Osteoblast (primary cell): ENCODE measurements at regions not wholly inside any gene's neighbourhood (a gene's known extent, or its start where the extent isn't known, plus 50 kb on each side); places are given as distances from the start of the nearest gene placed in this dataset.

ENCODE experiments used
- DNase-seq: peaks from one replicate; pipeline ENCODE4 v3.0.0; 2011; ENCODE audit warnings: low spot score, mixed read lengths; ENCODE audit not compliant: insufficient read length; ENCODE audit errors: missing footprints
- H2AFZ ChIP-seq: 2 replicates; pipeline ENCODE4 v1.6.0; 2011; ENCODE audit warnings: mild to moderate bottlenecking, low read length
- H3K27ac ChIP-seq: 2 replicates; pipeline ENCODE4 v1.5.1; 2011; ENCODE audit warnings: mild to moderate bottlenecking, low read depth, low read length, moderate library complexity
- H3K27me3 ChIP-seq: 2 replicates; pipeline ENCODE4 v1.6.0; 2012; ENCODE audit warnings: mild to moderate bottlenecking, control low read depth, inconsistent platforms, low read length, moderate library complexity; ENCODE audit not compliant: insufficient read depth
- H3K36me3 ChIP-seq: 2 replicates; pipeline ENCODE4 v1.5.1; 2011; ENCODE audit warnings: mild to moderate bottlenecking, low read length, control low read depth, moderate library complexity; ENCODE audit not compliant: insufficient read depth
- H3K4me1 ChIP-seq: 2 replicates; pipeline ENCODE4 v1.5.1; 2011; ENCODE audit warnings: mild to moderate bottlenecking, low read length, control low read depth, moderate library complexity; ENCODE audit not compliant: insufficient read depth
- H3K4me2 ChIP-seq: 2 replicates; pipeline ENCODE4 v1.6.0; 2011; ENCODE audit warnings: mild to moderate bottlenecking, low read length; ENCODE audit not compliant: insufficient read depth
- H3K4me3 ChIP-seq: fragments of 200-600 bp; sonication (generic); 3 replicates; pipeline ENCODE4 v1.5.1; 2012; ENCODE audit warnings: mild to moderate bottlenecking, low read length, inconsistent platforms; ENCODE audit not compliant: insufficient read depth
- H3K79me2 ChIP-seq: 2 replicates; pipeline ENCODE4 v1.6.0; 2012; ENCODE audit warnings: mild to moderate bottlenecking, low read length, control low read depth, inconsistent platforms; ENCODE audit not compliant: insufficient read depth
- H3K9me3 ChIP-seq: 2 replicates; pipeline ENCODE4 v1.5.1; 2011; ENCODE audit warnings: low read depth, low read length, control low read depth
- H4K20me1 ChIP-seq: 2 replicates; pipeline ENCODE4 v1.6.0; 2012; ENCODE audit warnings: mild to moderate bottlenecking, low read length, control low read depth; ENCODE audit not compliant: insufficient read depth
- TF ChIP-seq, protein P1 (sequence below): IDR thresholded peaks from 2 replicates; pipeline ENCODE4 v1.5.1; 2011; ENCODE audit warnings: mild to moderate bottlenecking, low read depth, low read length, moderate library complexity; ENCODE audit errors: extremely low read depth

- Histone ChIP-seq H4K20me1 (no peaks in the 10 kb centered on the region), H3K9me3 (no peaks in the 10 kb centered on the region), H3K4me3 (no peak overlapping the region), H2AFZ (no peak overlapping the region), H3K27ac (no peak overlapping the region), H3K4me1 (no peaks in the 10 kb centered on the region), H3K79me2 (no peaks in the 10 kb centered on the region), H3K27me3 (no peaks in the 10 kb centered on the region), H3K4me2 (no peak overlapping the region), H3K36me3 (no peaks in the 10 kb centered on the region)
- TF ChIP-seq, protein P1, sequence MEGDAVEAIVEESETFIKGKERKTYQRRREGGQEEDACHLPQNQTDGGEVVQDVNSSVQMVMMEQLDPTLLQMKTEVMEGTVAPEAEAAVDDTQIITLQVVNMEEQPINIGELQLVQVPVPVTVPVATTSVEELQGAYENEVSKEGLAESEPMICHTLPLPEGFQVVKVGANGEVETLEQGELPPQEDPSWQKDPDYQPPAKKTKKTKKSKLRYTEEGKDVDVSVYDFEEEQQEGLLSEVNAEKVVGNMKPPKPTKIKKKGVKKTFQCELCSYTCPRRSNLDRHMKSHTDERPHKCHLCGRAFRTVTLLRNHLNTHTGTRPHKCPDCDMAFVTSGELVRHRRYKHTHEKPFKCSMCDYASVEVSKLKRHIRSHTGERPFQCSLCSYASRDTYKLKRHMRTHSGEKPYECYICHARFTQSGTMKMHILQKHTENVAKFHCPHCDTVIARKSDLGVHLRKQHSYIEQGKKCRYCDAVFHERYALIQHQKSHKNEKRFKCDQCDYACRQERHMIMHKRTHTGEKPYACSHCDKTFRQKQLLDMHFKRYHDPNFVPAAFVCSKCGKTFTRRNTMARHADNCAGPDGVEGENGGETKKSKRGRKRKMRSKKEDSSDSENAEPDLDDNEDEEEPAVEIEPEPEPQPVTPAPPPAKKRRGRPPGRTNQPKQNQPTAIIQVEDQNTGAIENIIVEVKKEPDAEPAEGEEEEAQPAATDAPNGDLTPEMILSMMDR: no peak
- no peak for DNase-seq
Measured at GRCh38 chrX:22788221-22788620, 211.5 kb upstream of the DDX53 start.

- TF ChIP-seq, protein P1: no peak
- H3K27ac ChIP-seq: no peak overlapping the region
- H3K4me2 ChIP-seq: no peak overlapping the region
- H3K27me3 ChIP-seq: no peaks in the 10 kb centered on the region
- no peaks in the 10 kb centered on the region for H4K20me1 ChIP-seq
- no peaks in the 10 kb centered on the region for H3K9me3 ChIP-seq
- no peak overlapping the region for H3K4me3 ChIP-seq
- no peaks in the 10 kb centered on the region for H3K79me2 ChIP-seq
- H2AFZ ChIP-seq: no peak overlapping the region
- H3K4me1 ChIP-seq: peaks cover 2% of the 10 kb centered on the region
- H3K36me3 ChIP-seq: no peaks in the 10 kb centered on the region
- DNase-seq: no peak
Measured at GRCh38 chrX:22795671-22796070, 204.1 kb upstream of the DDX53 start.

DNA sequence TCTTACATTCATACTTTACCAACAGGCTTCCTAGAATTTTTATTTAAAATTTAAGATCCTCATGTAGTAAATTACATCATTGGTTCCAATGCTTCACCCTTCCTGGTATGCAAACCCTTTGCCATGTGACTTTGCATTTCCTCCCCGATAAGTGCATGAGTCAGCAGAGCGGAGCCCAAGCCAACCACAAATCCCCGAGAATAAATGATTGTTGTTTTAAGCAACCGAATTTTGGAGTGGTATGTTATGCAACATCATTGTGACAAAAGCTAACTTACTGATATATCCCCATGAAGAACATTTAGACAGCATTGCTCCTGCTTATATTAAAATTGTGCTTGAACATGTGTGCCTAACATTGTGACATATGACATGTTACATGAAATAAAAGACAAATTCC is 199.4 kb upstream of the DDX53 start:
- DNase-seq: peak; percentile 21
- H3K4me1 ChIP-seq: peaks cover 5% of the 10 kb centered on the region
- no peaks in the 10 kb centered on the region for H3K9me3 ChIP-seq
- no peaks in the 10 kb centered on the region for H4K20me1 ChIP-seq
- H3K79me2 ChIP-seq: no peaks in the 10 kb centered on the region
- no peak overlapping the region for H3K4me3 ChIP-seq
- no peaks in the 10 kb centered on the region for H3K36me3 ChIP-seq
- H3K4me2 ChIP-seq: peak overlapping the region; percentile 65
- TF ChIP-seq, protein P1: no peak
- H3K27me3 ChIP-seq: no peaks in the 10 kb centered on the region
- H2AFZ ChIP-seq: no peak overlapping the region
- peak overlapping the region; percentile 56 for H3K27ac ChIP-seq

DNA sequence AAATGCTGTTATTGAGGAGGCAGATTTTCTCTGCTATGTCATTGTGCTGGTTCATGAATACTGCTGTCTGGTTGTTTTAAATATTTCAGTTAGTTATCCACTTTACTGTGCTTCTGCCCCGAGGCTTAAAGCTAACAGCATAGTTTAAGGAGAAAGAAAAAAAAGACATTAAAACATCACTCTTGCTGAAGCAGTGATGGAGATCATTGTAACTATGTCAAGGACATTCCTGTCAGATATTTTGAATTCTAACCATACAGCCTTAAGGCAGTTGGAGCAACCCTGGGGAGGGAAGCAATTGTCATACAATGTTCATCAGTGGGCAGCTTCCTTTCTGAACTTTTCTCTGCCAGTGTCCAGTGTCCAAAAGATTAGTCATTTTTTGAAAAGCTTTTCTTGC is 199.0 kb upstream of the DDX53 start:
- H3K4me1 ChIP-seq: peaks cover 5% of the 10 kb centered on the region
- H3K4me2 ChIP-seq: peak overlapping the region; percentile 65
- peak overlapping the region; percentile 56 for H3K27ac ChIP-seq
- TF ChIP-seq, protein P1: no peak
- no peaks in the 10 kb centered on the region for H3K27me3 ChIP-seq
- H3K4me3 ChIP-seq: no peak overlapping the region
- H2AFZ ChIP-seq: no peak overlapping the region
- no peak for DNase-seq
- no peaks in the 10 kb centered on the region for H3K9me3 ChIP-seq
- H3K36me3 ChIP-seq: no peaks in the 10 kb centered on the region
- H4K20me1 ChIP-seq: no peaks in the 10 kb centered on the region
- no peaks in the 10 kb centered on the region for H3K79me2 ChIP-seq
